ENCODE measurements at regions not wholly inside any gene's neighbourhood (a gene's known extent, or its start where the extent isn't known, plus 50 kb on each side); places are given as distances from the start of the nearest gene placed in this dataset.

- no peak for TF ChIP-seq CTCF (IDR thresholded peaks at IDR 0.05)
- no peak for TF ChIP-seq NFIC (IDR thresholded peaks at IDR 0.05; ENCODE audit: borderline replicate concordance)
- TF ChIP-seq POLR2AphosphoS5 (IDR thresholded peaks at IDR 0.05; ENCODE audit: low read depth, low read length): no peak
Measured at GRCh38 chr6:133070410-133071043, 170.6 kb upstream of the EYA4 start.

Measured in SK-N-SH (cell line).